CD14-positive monocyte (primary cell): ENCODE measurements at regions not wholly inside any gene's neighbourhood (a gene's known extent, or its start where the extent isn't known, plus 50 kb on each side); places are given as distances from the start of the nearest gene placed in this dataset.
"Not testable (repeated sequence)": the region's sequence is repeated elsewhere in the genome, so short reads cannot be mapped to it uniquely, and the experiment has no call there.

Experiments used
- DNase-seq, 3 donors: peaks; one replicate each; pipeline ENCODE4 v3.0.0-alpha.2; 2011 to 2022
- H2AFZ ChIP-seq: 2 replicates; pipeline ENCODE4 v1.6.0; 2012; ENCODE audit warnings: mild to moderate bottlenecking, low read depth, low read length, inconsistent platforms; ENCODE audit not compliant: insufficient read depth, poor library complexity, severe bottlenecking
- H3K27ac ChIP-seq, 2 donors: 1 replicate in 1 of 2; 2 replicates in 1 of 2; pipeline ENCODE4 v1.5.1; 2012 to 2013; ENCODE audit warnings: low read length in 2 of 2, control low read depth in 1 of 2, inconsistent platforms in 1 of 2, low read depth in 1 of 2, mild to moderate bottlenecking in 1 of 2
- H3K27me3 ChIP-seq, 2 donors: one replicate each; pipeline versions ENCODE4 v1.6.0 to v1.6.1; 2011 to 2013; ENCODE audit warnings: low read length in 2 of 2; ENCODE audit not compliant: control insufficient read depth in 2 of 2, insufficient read depth in 2 of 2
- H3K36me3 ChIP-seq, 2 donors: replicated peaks in 1 of 2; 1 replicate in 1 of 2; 2 replicates in 1 of 2; pipeline versions ENCODE4 v1.5.1 to v1.6.1; 2012 to 2013; ENCODE audit warnings: low read length in 2 of 2, control low read depth in 1 of 2, inconsistent platforms in 1 of 2, mild to moderate bottlenecking in 1 of 2; ENCODE audit not compliant: insufficient read depth in 2 of 2, control insufficient read depth in 1 of 2
- H3K4me1 ChIP-seq, 2 donors: 1 replicate in 1 of 2; 2 replicates in 1 of 2; pipeline versions ENCODE4 v1.5.1 to v1.6.1; 2012 to 2013; ENCODE audit warnings: low read length in 2 of 2, control low read depth in 1 of 2, inconsistent platforms in 1 of 2, mild to moderate bottlenecking in 1 of 2, moderate library complexity in 1 of 2; ENCODE audit not compliant: insufficient read depth in 2 of 2, control insufficient read depth in 1 of 2
- H3K4me2 ChIP-seq: replicated peaks from 2 replicates; pipeline ENCODE3; 2012; ENCODE audit warnings: low read length, moderate library complexity, mild to moderate bottlenecking; ENCODE audit not compliant: poor library complexity, severe bottlenecking; ENCODE audit errors: extremely low read depth
- H3K4me3 ChIP-seq, 3 experiments: fragments of 200-600 bp in 1 of 3; sonication (generic) in 1 of 3; replicated peaks in 1 of 3; 1 replicate in 2 of 3; 2 replicates in 1 of 3; pipeline ENCODE4 v1.5.1; 2011 to 2013; ENCODE audit warnings: low read length in 3 of 3, mild to moderate bottlenecking in 3 of 3, control low read depth in 2 of 3, low read depth in 2 of 3, inconsistent platforms in 1 of 3, moderate library complexity in 1 of 3
- H3K79me2 ChIP-seq: 2 replicates; pipeline ENCODE4 v1.6.0; 2012; ENCODE audit warnings: mild to moderate bottlenecking, control low read depth, inconsistent platforms, low read length, moderate library complexity; ENCODE audit not compliant: insufficient read depth
- H3K9ac ChIP-seq: 2 replicates; pipeline ENCODE4 v1.6.0; 2017; ENCODE audit warnings: low read length, mild to moderate bottlenecking; ENCODE audit not compliant: insufficient read depth, poor library complexity, severe bottlenecking
- H3K9me3 ChIP-seq, 2 donors: replicated peaks in 1 of 2; 1 replicate in 1 of 2; 2 replicates in 1 of 2; pipeline versions ENCODE4 v1.5.1 to v1.6.1; 2012 to 2013; ENCODE audit warnings: low read length in 2 of 2, control low read depth in 1 of 2; ENCODE audit not compliant: control insufficient read depth in 1 of 2, insufficient read depth in 1 of 2
- H4K20me1 ChIP-seq: 2 replicates; pipeline ENCODE4 v1.6.0; 2012; ENCODE audit warnings: mild to moderate bottlenecking, low read length, control low read depth, moderate library complexity; ENCODE audit not compliant: insufficient read depth
- H3K27ac Mint-ChIP-seq, 7 donors: one replicate each; pipeline ENCODE4 v1.8.0; 2020; ENCODE audit warnings: mild to moderate bottlenecking in 7 of 7, mixed read lengths in 7 of 7, moderate library complexity in 6 of 7, inconsistent platforms in 2 of 7
- H3K27me3 Mint-ChIP-seq, 3 donors: one replicate each; pipeline ENCODE4 v1.8.0; 2021 to 2022; ENCODE audit warnings: low read depth in 3 of 3, mild to moderate bottlenecking in 3 of 3, mixed read lengths in 3 of 3, moderate library complexity in 3 of 3, inconsistent platforms in 1 of 3
- H3K36me3 Mint-ChIP-seq, 2 donors: one replicate each; pipeline ENCODE4 v1.8.0; 2020; ENCODE audit warnings: mixed read lengths in 2 of 2, inconsistent platforms in 1 of 2, mild to moderate bottlenecking in 1 of 2
- H3K4me1 Mint-ChIP-seq: one replicate; pipeline ENCODE4 v1.8.0; 2020; ENCODE audit warnings: mild to moderate bottlenecking, mixed read lengths
- H3K4me3 Mint-ChIP-seq, 2 donors: one replicate each; pipeline ENCODE4 v1.8.0; 2020; ENCODE audit warnings: mild to moderate bottlenecking in 2 of 2, mixed read lengths in 2 of 2, moderate library complexity in 1 of 2
- H3K9me3 Mint-ChIP-seq, 7 donors: one replicate each; pipeline ENCODE4 v1.8.0; 2020 to 2022; ENCODE audit warnings: mixed read lengths in 7 of 7, mild to moderate bottlenecking in 6 of 7, moderate library complexity in 6 of 7, inconsistent platforms in 2 of 7
- CTCF ChIP-seq: fragments of 200-600 bp; IDR thresholded peaks from one replicate; pipeline ENCODE4 v1.8.0; 2022; ENCODE audit warnings: antibody characterized with exemption, mild to moderate bottlenecking
- WGBS: methylation state at CpG from one replicate; pipeline ENCODE4 v1.1.5; 2013; ENCODE audit warnings: missing lambda C conversion rate; ENCODE audit not compliant: insufficient coverage; 5-methylcytosine and 5-hydroxymethylcytosine counted together
- intact Hi-C, 2 donors: fragments of 100-400 bp; cut with micrococcal nuclease; formaldehyde crosslinking; loops; one replicate each; pipeline versions ENCODE4 v1.15.0 to v1.15.1; 2023

GRCh38 chr15:96147267-96147666 lies 183.2 kb upstream of the NR2F2 start:
- H4K20me1 ChIP-seq: no peaks in the 10 kb centered on the region
- WGBS: 84% methylated on average over 3 of the region's 3 CpGs
- no peak overlapping the region for H3K27ac ChIP-seq
- H3K9ac ChIP-seq: no peak overlapping the region
- Mint-ChIP-seq H3K4me1 (no peaks in the 10 kb centered on the region), H3K27me3 (peaks cover 0 to 8% (median 5%) of the 10 kb centered on the region in 3 donors), H3K36me3 (no peaks in the 10 kb centered on the region), H3K27ac (no peak overlapping the region), H3K9me3 (peaks cover 2 to 12% (median 4%) of the 10 kb centered on the region in 7 donors), H3K4me3 (no peak overlapping the region)
- peaks cover 0 to 5% of the 10 kb centered on the region in 2 donors for H3K9me3 ChIP-seq
- H3K36me3 ChIP-seq: no peaks in the 10 kb centered on the region
- H3K4me2 ChIP-seq: no peak overlapping the region
- H3K4me1 ChIP-seq: no peaks in the 10 kb centered on the region
- no peaks in the 10 kb centered on the region for H3K27me3 ChIP-seq
- no peaks in the 10 kb centered on the region for H3K79me2 ChIP-seq
- intact Hi-C loops: no loop called here
- no peak for DNase-seq
- H2AFZ ChIP-seq: no peak overlapping the region
- no peak for TF ChIP-seq CTCF
- H3K4me3 ChIP-seq: no peak overlapping the region

GRCh38 chr15:96150254-96150653 lies 180.2 kb upstream of the NR2F2 start:
- Histone ChIP-seq H3K79me2 (no peaks in the 10 kb centered on the region), H3K4me1 (no peaks in the 10 kb centered on the region), H4K20me1 (no peaks in the 10 kb centered on the region), H3K27me3 (no peaks in the 10 kb centered on the region), H3K36me3 (no peaks in the 10 kb centered on the region), H3K9ac (no peak overlapping the region), H3K4me2 (no peak overlapping the region), H3K27ac (no peak overlapping the region), H3K4me3 (no peak overlapping the region), H2AFZ (no peak overlapping the region), H3K9me3 (peaks cover 0 to 5% of the 10 kb centered on the region in 2 donors)
- Mint-ChIP-seq H3K9me3 (peaks cover 2 to 17% (median 5%) of the 10 kb centered on the region in 7 donors), H3K4me3 (no peak overlapping the region), H3K36me3 (no peaks in the 10 kb centered on the region), H3K4me1 (no peaks in the 10 kb centered on the region), H3K27me3 (peaks cover 0 to 8% (median 5%) of the 10 kb centered on the region in 3 donors), H3K27ac (no peak overlapping the region)
- intact Hi-C loops: no loop called here
- WGBS: 78% methylated on average over 3 of the region's 7 CpGs
- no peak for TF ChIP-seq CTCF
- no peak for DNase-seq

GRCh38 chr15:96151749-96152148 lies 178.8 kb upstream of the NR2F2 start:
- H3K27ac ChIP-seq, H3K27me3 ChIP-seq, H3K27me3 Mint-ChIP-seq, H3K4me3 Mint-ChIP-seq, H3K4me1 Mint-ChIP-seq, H3K36me3 ChIP-seq, H4K20me1 ChIP-seq, H3K79me2 ChIP-seq, H3K4me2 ChIP-seq, H3K9me3 ChIP-seq, intact Hi-C loops, H3K4me3 ChIP-seq, H3K27ac Mint-ChIP-seq, H3K9ac ChIP-seq, H3K36me3 Mint-ChIP-seq, H2AFZ ChIP-seq, DNase-seq, H3K4me1 ChIP-seq: not testable (repeated sequence)
- WGBS: 80% methylated on average over 2 of the region's 8 CpGs
- H3K9me3 Mint-ChIP-seq: peaks cover under 1 to 17% (median 4%) of the 10 kb centered on the region in 7 donors
